ENCODE measurements at regions not wholly inside any gene's neighbourhood (a gene's known extent, or its start where the extent isn't known, plus 50 kb on each side); places are given as distances from the start of the nearest gene placed in this dataset.

GRCh38 chr12:13570005-13570694 is 373.6 kb downstream of the EMP1 start:
- WGBS (ENCODE audit: low lambda C conversion rate), result 0% methylated on average over 1 of the region's 1 CpG
- no peak overlapping the region for H2AFZ ChIP-seq (ENCODE audit: low read depth)
- no peaks in the 10 kb centered on the region for H3K4me1 ChIP-seq (ENCODE audit: control insufficient read depth in 1 of 2, insufficient read depth in 2 of 2, low read depth in 1 of 2, low read length in 1 of 2)
- H3K4me3 ChIP-seq (ENCODE audit: low read depth in 2 of 2, low read length in 1 of 2), result no peak overlapping the region
- no peak overlapping the region for H3K4me2 ChIP-seq
- H3K27me3 ChIP-seq (ENCODE audit: insufficient read depth), result no peaks in the 10 kb centered on the region
- H3K27ac ChIP-seq (ENCODE audit: low read depth in 2 of 2, low read length in 1 of 2), result no peak overlapping the region
- no peak for DNase-seq
- CTCF ChIA-PET, result interaction anchor here (1.3 kb wide), 1 partner anchor 12 kb away, joined by 4 read pairs; no protein-coding TSS in a partner anchor
- H3K36me3 ChIP-seq (replicated peaks in 1 of 2; ENCODE audit: control insufficient read depth in 1 of 2, insufficient read depth in 2 of 2, low read length in 1 of 2), result no peaks in the 10 kb centered on the region
- no peaks in the 10 kb centered on the region for H4K20me1 ChIP-seq (ENCODE audit: insufficient read depth)
- no peaks in the 10 kb centered on the region for H3K9me3 ChIP-seq
- H3K9me2 ChIP-seq, result no peaks in the 10 kb centered on the region
- POLR2A ChIA-PET, result no interaction called here
- no peaks in the 10 kb centered on the region for H3K79me2 ChIP-seq (ENCODE audit: insufficient read depth)
- TF ChIP-seq FOXJ3 (CRISPR knock-in tag; IDR thresholded peaks at IDR 0.05) (no peak), CTCF (IDR thresholded peaks at IDR 0.05) (no peak), MAX (IDR thresholded peaks at IDR 0.05; ENCODE audit: low read depth) (no peak), SIN3A (IDR thresholded peaks at IDR 0.05; ENCODE audit: borderline replicate concordance, low read depth, low read length) (no peak)
- H3F3A ChIP-seq (replicated peaks; ENCODE audit: insufficient read depth), result no peaks in the 10 kb centered on the region
- no peak overlapping the region for H3K9ac ChIP-seq

GRCh38 chr12:13566292-13566691 is 369.8 kb downstream of the EMP1 start:
- H3K4me2 ChIP-seq, result no peak overlapping the region
- no peaks in the 10 kb centered on the region for H3K9me3 ChIP-seq
- no peak overlapping the region for H3K4me3 ChIP-seq (ENCODE audit: low read depth in 2 of 2, low read length in 1 of 2)
- no peaks in the 10 kb centered on the region for H3K79me2 ChIP-seq (ENCODE audit: insufficient read depth)
- H3K27me3 ChIP-seq (ENCODE audit: insufficient read depth), result no peaks in the 10 kb centered on the region
- H3K27ac ChIP-seq (ENCODE audit: low read depth in 2 of 2, low read length in 1 of 2), result no peak overlapping the region
- ChIA-PET POLR2A (no interaction called here), CTCF (interaction anchor here (1.0 kb wide), 1 partner anchor 204 kb away, joined by 4 read pairs; no protein-coding TSS in a partner anchor)
- H3K4me1 ChIP-seq (ENCODE audit: control insufficient read depth in 1 of 2, insufficient read depth in 2 of 2, low read depth in 1 of 2, low read length in 1 of 2), result no peaks in the 10 kb centered on the region
- H2AFZ ChIP-seq (ENCODE audit: low read depth), result no peak overlapping the region
- H3K9me2 ChIP-seq, result no peaks in the 10 kb centered on the region
- no peaks in the 10 kb centered on the region for H3F3A ChIP-seq (replicated peaks; ENCODE audit: insufficient read depth)
- no peaks in the 10 kb centered on the region for H3K36me3 ChIP-seq (replicated peaks in 1 of 2; ENCODE audit: control insufficient read depth in 1 of 2, insufficient read depth in 2 of 2, low read length in 1 of 2)
- H3K9ac ChIP-seq, result no peak overlapping the region
- no peak for TF ChIP-seq TAF1 (IDR thresholded peaks at IDR 0.05; ENCODE audit: borderline replicate concordance, low read depth, low read length)
- no peak for TF ChIP-seq USF1 (IDR thresholded peaks at IDR 0.05; ENCODE audit: borderline replicate concordance, low read depth)
- TF ChIP-seq MEF2A (IDR thresholded peaks at IDR 0.05; ENCODE audit: borderline replicate concordance, low read depth), result no peak
- no peak for TF ChIP-seq TEAD4 (IDR thresholded peaks at IDR 0.05; ENCODE audit: borderline replicate concordance, insufficient read depth)
- TF ChIP-seq JUND (IDR thresholded peaks at IDR 0.05), result no peak
- TF ChIP-seq SMC3 (IDR thresholded peaks at IDR 0.05; ENCODE audit: low read depth, low read length), result no peak
- no peak for TF ChIP-seq CHD2 (IDR thresholded peaks at IDR 0.05; ENCODE audit: low read length, partially characterized antibody)
- TF ChIP-seq RFX5 (IDR thresholded peaks at IDR 0.05; ENCODE audit: low read length), result no peak
- TF ChIP-seq FOXM1 (IDR thresholded peaks at IDR 0.05; ENCODE audit: low read depth), result no peak
- no peak for TF ChIP-seq IRF3 (IDR thresholded peaks at IDR 0.05; ENCODE audit: low read depth, low read length)
- no peak for TF ChIP-seq RCOR1 (IDR thresholded peaks at IDR 0.05; ENCODE audit: low read length)
- TF ChIP-seq RXRA (IDR thresholded peaks at IDR 0.05; ENCODE audit: borderline replicate concordance, low read depth), result no peak
- TF ChIP-seq CTCF (IDR thresholded peaks at IDR 0.05), result no peak
- DNase-seq, result no peak
- no peaks in the 10 kb centered on the region for H4K20me1 ChIP-seq (ENCODE audit: insufficient read depth)

Data from SK-N-SH (cell line).